Tibial nerve (tissue), 4 donors: ENCODE measurements at regions not wholly inside any gene's neighbourhood (a gene's known extent, or its start where the extent isn't known, plus 50 kb on each side); places are given as distances from the start of the nearest gene placed in this dataset.
"Not testable (repeated sequence)": the region's sequence is repeated elsewhere in the genome, so short reads cannot be mapped to it uniquely, and the experiment has no call there.

Experiments used
- DNase-seq, 2 donors: peaks; one replicate each; pipeline ENCODE4 v3.0.0-alpha.2; 2019; ENCODE audit warnings: low spot score in 2 of 2
- H3K27ac ChIP-seq, 4 donors: fragments of 200-600 bp; sonication (generic) in 3 of 4; one replicate each; pipeline ENCODE4 v1.5.1; 2017 to 2019; ENCODE audit warnings: mild to moderate bottlenecking in 1 of 4
- H3K27me3 ChIP-seq, 2 donors: fragments of 200-600 bp; sonication (generic) in 1 of 2; one replicate each; pipeline versions ENCODE4 v1.5.1 to v1.6.0; 2017 to 2019
- H3K36me3 ChIP-seq, 3 donors: fragments of 200-600 bp; sonication (generic); one replicate each; pipeline ENCODE4 v1.5.1; 2018 to 2019
- H3K4me1 ChIP-seq, 4 donors: fragments of 200-600 bp; sonication (generic) in 3 of 4; one replicate each; pipeline ENCODE4 v1.5.1; 2017 to 2019
- H3K4me3 ChIP-seq, 4 donors: fragments of 200-600 bp; sonication (generic) in 3 of 4; one replicate each; pipeline ENCODE4 v1.5.1; 2017 to 2019; ENCODE audit warnings: mild to moderate bottlenecking in 1 of 4, moderate library complexity in 1 of 4
- H3K9me3 ChIP-seq, 4 donors: fragments of 200-600 bp; sonication (generic) in 3 of 4; one replicate each; pipeline ENCODE4 v1.5.1; 2017 to 2019
- EP300 ChIP-seq, 2 donors: sonication (generic); formaldehyde crosslinking; IDR thresholded peaks; one replicate each; pipeline ENCODE4 v1.6.1; 2017; ENCODE audit warnings: antibody characterized with exemption in 2 of 2, mild to moderate bottlenecking in 1 of 2
- POLR2A ChIP-seq, 2 donors: fragments of 450-650 bp; IDR thresholded peaks; one replicate each; pipeline ENCODE4 v1.6.1; 2017; ENCODE audit warnings: antibody characterized with exemption in 2 of 2, mild to moderate bottlenecking in 2 of 2, moderate library complexity in 2 of 2
- WGBS, 2 donors: methylation state at CpG; one replicate each; pipeline ENCODE4 v1.1.5; 2018; 5-methylcytosine and 5-hydroxymethylcytosine counted together
- TF ChIP-seq, protein P1 (sequence below), 5 experiments: fragments of 200-600 bp in 3 of 5; fragments of 450-650 bp in 2 of 5; sonication (generic) in 3 of 5; IDR thresholded peaks; one replicate each; pipeline ENCODE4 v1.5.1; 2016 to 2019; ENCODE audit warnings: antibody characterized with exemption in 5 of 5, mild to moderate bottlenecking in 3 of 5, moderate library complexity in 2 of 5

DNA sequence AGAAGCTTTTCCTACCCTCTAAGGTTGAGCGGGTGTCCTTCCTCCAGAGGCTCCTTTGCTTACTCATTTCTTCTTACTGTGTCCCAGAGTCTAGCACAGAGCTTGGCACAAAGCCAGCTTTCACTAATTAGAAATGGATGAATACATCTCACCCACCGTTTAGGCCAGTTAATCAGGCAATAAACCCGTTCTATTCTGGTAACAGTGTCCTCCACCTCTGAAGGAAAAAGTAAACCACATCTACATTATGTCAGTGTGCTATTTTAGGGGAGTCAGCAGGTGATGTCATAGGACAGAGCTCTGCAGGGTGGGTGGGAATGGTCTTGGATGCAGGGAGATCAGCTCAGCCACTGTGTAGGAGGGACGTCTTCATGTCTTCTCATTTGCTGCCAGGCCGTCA lies 109.2 kb downstream of the OSTF1 start:
- Histone ChIP-seq H3K36me3 (no peaks in the 10 kb centered on the region), H3K27ac (no peak overlapping the region), H3K4me3 (no peak overlapping the region), H3K4me1 (no peaks in the 10 kb centered on the region), H3K27me3 (no peaks in the 10 kb centered on the region), H3K9me3 (no peaks in the 10 kb centered on the region)
- 36 to 48% methylated on average over 5 of the region's 5 CpGs for WGBS, 2 donors
- TF ChIP-seq, protein P1, sequence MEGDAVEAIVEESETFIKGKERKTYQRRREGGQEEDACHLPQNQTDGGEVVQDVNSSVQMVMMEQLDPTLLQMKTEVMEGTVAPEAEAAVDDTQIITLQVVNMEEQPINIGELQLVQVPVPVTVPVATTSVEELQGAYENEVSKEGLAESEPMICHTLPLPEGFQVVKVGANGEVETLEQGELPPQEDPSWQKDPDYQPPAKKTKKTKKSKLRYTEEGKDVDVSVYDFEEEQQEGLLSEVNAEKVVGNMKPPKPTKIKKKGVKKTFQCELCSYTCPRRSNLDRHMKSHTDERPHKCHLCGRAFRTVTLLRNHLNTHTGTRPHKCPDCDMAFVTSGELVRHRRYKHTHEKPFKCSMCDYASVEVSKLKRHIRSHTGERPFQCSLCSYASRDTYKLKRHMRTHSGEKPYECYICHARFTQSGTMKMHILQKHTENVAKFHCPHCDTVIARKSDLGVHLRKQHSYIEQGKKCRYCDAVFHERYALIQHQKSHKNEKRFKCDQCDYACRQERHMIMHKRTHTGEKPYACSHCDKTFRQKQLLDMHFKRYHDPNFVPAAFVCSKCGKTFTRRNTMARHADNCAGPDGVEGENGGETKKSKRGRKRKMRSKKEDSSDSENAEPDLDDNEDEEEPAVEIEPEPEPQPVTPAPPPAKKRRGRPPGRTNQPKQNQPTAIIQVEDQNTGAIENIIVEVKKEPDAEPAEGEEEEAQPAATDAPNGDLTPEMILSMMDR (IDR thresholded peaks at IDR 0.05), result no peak
- TF ChIP-seq EP300 (IDR thresholded peaks at IDR 0.05) (no peak), POLR2A (IDR thresholded peaks at IDR 0.05) (no peak)
- DNase-seq, result no peak

GRCh38 chr9:75198436-75198835 lies 110.1 kb downstream of the OSTF1 start:
- Histone ChIP-seq H3K36me3 (no peaks in the 10 kb centered on the region), H3K4me1 (no peaks in the 10 kb centered on the region), H3K4me3 (no peak overlapping the region), H3K27ac (no peak overlapping the region), H3K27me3 (no peaks in the 10 kb centered on the region), H3K9me3 (no peaks in the 10 kb centered on the region)
- WGBS, 2 donors, result 90 to 92% methylated on average over 7 of the region's 7 CpGs
- TF ChIP-seq POLR2A (IDR thresholded peaks at IDR 0.05) (no peak), EP300 (IDR thresholded peaks at IDR 0.05) (no peak)
- TF ChIP-seq, protein P1 (IDR thresholded peaks at IDR 0.05), result no peak
- DNase-seq, result no peak

DNA sequence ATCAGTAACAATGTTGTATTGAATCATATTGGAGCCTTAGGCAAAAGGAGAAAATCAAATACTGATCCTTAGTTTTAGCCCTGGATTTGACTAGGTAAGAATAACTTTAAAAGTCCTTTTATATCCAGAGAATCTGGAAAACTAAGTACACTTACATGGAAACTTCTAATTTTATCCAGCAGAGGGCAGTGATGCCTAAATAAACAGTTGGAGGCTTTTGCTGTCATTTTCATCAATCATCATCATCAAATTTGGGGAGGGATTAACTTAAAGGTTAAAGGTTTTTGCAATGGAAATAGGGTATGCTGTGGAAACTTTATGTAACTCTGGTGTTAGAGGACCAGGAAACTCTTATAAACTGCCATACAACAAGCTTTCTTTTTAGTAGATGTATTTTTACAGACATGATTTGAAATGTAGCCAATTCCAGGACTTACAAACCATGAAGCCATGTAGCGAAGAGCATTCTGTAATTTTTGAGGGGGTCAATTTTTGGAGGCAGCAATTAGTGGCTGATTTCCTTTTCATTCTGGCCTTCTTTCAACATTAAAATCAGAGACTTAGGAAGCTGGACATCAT lies 112.7 kb downstream of the OSTF1 start:
- peak in 1 of 2 donors; percentile 39 for DNase-seq
- WGBS, 2 donors, result 66 to 83% methylated on average over 1 of the region's 1 CpG
- H3K36me3 ChIP-seq, result no peaks in the 10 kb centered on the region
- H3K27me3 ChIP-seq, result no peaks in the 10 kb centered on the region
- H3K4me1 ChIP-seq, result no peaks in the 10 kb centered on the region
- no peak overlapping the region for H3K4me3 ChIP-seq
- no peak overlapping the region for H3K27ac ChIP-seq
- H3K9me3 ChIP-seq, result no peaks in the 10 kb centered on the region
- TF ChIP-seq, protein P1 (IDR thresholded peaks at IDR 0.05), result peak; percentile 45 to 67 (median 54)
- TF ChIP-seq EP300 (IDR thresholded peaks at IDR 0.05), result no peak

- WGBS, 2 donors, result 77 to 83% methylated on average over 3 of the region's 3 CpGs
Measured at GRCh38 chr9:75201480-75202209, 113.3 kb downstream of the OSTF1 start.

GRCh38 chr9:75207997-75208396 lies 119.7 kb downstream of the OSTF1 start:
- WGBS, 2 donors, result 88 to 94% methylated on average over 12 of the region's 12 CpGs
- H3K4me1 ChIP-seq, H3K4me3 ChIP-seq, H3K27ac ChIP-seq, H3K27me3 ChIP-seq, DNase-seq, H3K9me3 ChIP-seq, H3K36me3 ChIP-seq: not testable (repeated sequence)

More at GRCh38 chr9:75201480-75202209, 113.3 kb downstream of the OSTF1 start:
- DNase-seq, result no peak
- Histone ChIP-seq H3K36me3 (no peaks in the 10 kb centered on the region), H3K4me1 (no peaks in the 10 kb centered on the region), H3K27me3 (no peaks in the 10 kb centered on the region), H3K9me3 (no peaks in the 10 kb centered on the region), H3K4me3 (no peak overlapping the region), H3K27ac (no peak overlapping the region)
- TF ChIP-seq EP300 (IDR thresholded peaks at IDR 0.05) (no peak), POLR2A (IDR thresholded peaks at IDR 0.05) (no peak)
- TF ChIP-seq, protein P1 (IDR thresholded peaks at IDR 0.05), result no peak
